HG03565 (cell line): ENCODE measurements at regions not wholly inside any gene's neighbourhood (a gene's known extent, or its start where the extent isn't known, plus 50 kb on each side); places are given as distances from the start of the nearest gene placed in this dataset.
"Not testable (repeated sequence)": the region's sequence is repeated elsewhere in the genome, so short reads cannot be mapped to it uniquely, and the experiment has no call there.

Experiments used
- ATAC-seq: cut with Tn5 transposase; IDR thresholded peaks from one replicate; pipeline ENCODE4 v1.9.1; 2021; ENCODE audit warnings: mild to moderate bottlenecking, moderate library complexity; ENCODE audit not compliant: unreplicated experiment

GRCh38 chr3:87109465-87109864, 117.6 kb upstream of the CHMP2B start:
- ATAC-seq = no peak

- no peak for ATAC-seq
Observed at GRCh38 chr3:87101861-87102625, 111.1 kb upstream of the VGLL3 start.

GRCh38 chr3:87097733-87098132, 106.8 kb upstream of the VGLL3 start:
- not testable (repeated sequence) for ATAC-seq

GRCh38 chr3:87090631-87091030, 99.7 kb upstream of the VGLL3 start:
- ATAC-seq = no peak

GRCh38 chr3:87088993-87089841, 98.3 kb upstream of the VGLL3 start:
- peak; percentile 41 for ATAC-seq

GRCh38 chr3:87088430-87088992, 97.6 kb upstream of the VGLL3 start:
- ATAC-seq = no peak

- no peak for ATAC-seq
Observed at GRCh38 chr3:87084868-87085267, 93.9 kb upstream of the VGLL3 start.

- peak; percentile 83 for ATAC-seq
Observed at GRCh38 chr3:87082796-87083440, 92.0 kb upstream of the VGLL3 start.

- ATAC-seq = no peak
Observed at GRCh38 chr3:87077355-87077754, 86.4 kb upstream of the VGLL3 start.

- ATAC-seq = no peak
Observed at GRCh38 chr3:87076946-87077345, 86.0 kb upstream of the VGLL3 start.

GRCh38 chr3:87073496-87074145, 82.7 kb upstream of the VGLL3 start:
- no peak for ATAC-seq

GRCh38 chr3:87072446-87072845, 81.5 kb upstream of the VGLL3 start:
- ATAC-seq = no peak

GRCh38 chr3:87069971-87070370, 79.0 kb upstream of the VGLL3 start:
- ATAC-seq = no peak

GRCh38 chr3:87069021-87069420, 78.1 kb upstream of the VGLL3 start:
- no peak for ATAC-seq

GRCh38 chr3:87062685-87063084, 71.7 kb upstream of the VGLL3 start:
- ATAC-seq = no peak

- ATAC-seq = no peak
Observed at GRCh38 chr3:87057474-87057873, 66.5 kb upstream of the VGLL3 start.

- no peak for ATAC-seq
Observed at GRCh38 chr3:87053553-87053952, 62.6 kb upstream of the VGLL3 start.

- ATAC-seq = no peak
Observed at GRCh38 chr3:87052499-87053260, 61.7 kb upstream of the VGLL3 start.

- ATAC-seq = peak; percentile 92
Observed at GRCh38 chr3:87047852-87048251, 56.9 kb upstream of the VGLL3 start.

- no peak for ATAC-seq
Observed at GRCh38 chr3:87046241-87046640, 55.3 kb upstream of the VGLL3 start.
